WTC11 (cell line): ENCODE measurements at regions not wholly inside any gene's neighbourhood (a gene's known extent, or its start where the extent isn't known, plus 50 kb on each side); places are given as distances from the start of the nearest gene placed in this dataset.

ENCODE experiments used
- ATAC-seq: fragments of 200-7000 bp; cut with Tn5 transposase; 2 replicates; pipeline ENCODE4 v1.10.0; 2021; ENCODE audit warnings: mild to moderate bottlenecking, moderate library complexity
- CTCF ChIA-PET: fragments of 300-600 bp; sonication (Branson Sonifier 250); formaldehyde crosslinking; loops from one replicate; lab custom pipeline; 2021; ENCODE audit warnings: antibody characterized with exemption; lab: Charles Lee
- POLR2A ChIA-PET: fragments of 350-600 bp; sonication (Branson Sonifier 250); formaldehyde crosslinking; loops from one replicate; lab custom pipeline; 2021; ENCODE audit warnings: antibody characterized with exemption; lab: Charles Lee
- DNase-seq: peaks from one replicate; pipeline ENCODE4 v3.0.0; 2021; ENCODE audit warnings: low spot score
- H3K27ac Mint-ChIP-seq: 2 replicates; pipeline ENCODE4 v1.8.0; 2021; ENCODE audit warnings: mixed read lengths
- H3K27me3 Mint-ChIP-seq: 2 replicates; pipeline ENCODE4 v1.8.0; 2021; ENCODE audit warnings: low read depth, mild to moderate bottlenecking, moderate library complexity, mixed read lengths
- H3K36me3 Mint-ChIP-seq: 2 replicates; pipeline ENCODE4 v1.8.0; 2021; ENCODE audit warnings: mixed read lengths
- H3K4me1 Mint-ChIP-seq: 2 replicates; pipeline ENCODE4 v1.8.0; 2022; ENCODE audit warnings: mixed read lengths
- H3K4me3 Mint-ChIP-seq: 2 replicates; pipeline ENCODE4 v1.8.0; 2021; ENCODE audit warnings: mild to moderate bottlenecking, moderate library complexity, mixed read lengths
- H3K9me3 Mint-ChIP-seq: 2 replicates; pipeline ENCODE4 v1.8.0; 2021; ENCODE audit warnings: mixed read lengths
- CREM ChIP-seq: sonication (generic); formaldehyde crosslinking; IDR thresholded peaks from 2 replicates; pipeline ENCODE4 v1.8.1; 2022; ENCODE audit warnings: mild to moderate bottlenecking, missing genetic modification reagents, moderate library complexity
- FOXP1 ChIP-seq: sonication (generic); formaldehyde crosslinking; IDR thresholded peaks from 2 replicates; pipeline ENCODE4 v1.8.0; 2022; ENCODE audit warnings: missing genetic modification reagents, mild to moderate bottlenecking, moderate library complexity, borderline replicate concordance
- IRF2 ChIP-seq: sonication (generic); formaldehyde crosslinking; IDR thresholded peaks from 2 replicates; pipeline ENCODE4 v1.8.0; 2022; ENCODE audit warnings: low read depth, missing genetic modification reagents, borderline replicate concordance
- NFE2L1 ChIP-seq: sonication (generic); formaldehyde crosslinking; IDR thresholded peaks from 2 replicates; pipeline ENCODE4 v1.8.1; 2023; ENCODE audit warnings: missing genetic modification reagents
- RELA ChIP-seq: sonication (generic); formaldehyde crosslinking; IDR thresholded peaks from 2 replicates; pipeline ENCODE4 v1.8.1; 2022; ENCODE audit warnings: missing genetic modification reagents, mild to moderate bottlenecking, borderline replicate concordance
- ZNF219 ChIP-seq: sonication (generic); formaldehyde crosslinking; IDR thresholded peaks from 2 replicates; pipeline ENCODE4 v1.8.0; 2023; ENCODE audit warnings: missing genetic modification reagents, mild to moderate bottlenecking, borderline replicate concordance
- ZNF232 ChIP-seq: sonication (generic); formaldehyde crosslinking; IDR thresholded peaks from 2 replicates; pipeline ENCODE4 v1.8.0; 2022; ENCODE audit warnings: mild to moderate bottlenecking, missing genetic modification reagents
- TF ChIP-seq, protein P1 (sequence below): fragments of 250-450 bp; sonication (Bioruptor Pico); IDR thresholded peaks from 2 replicates; pipeline ENCODE4 v1.8.0; 2021; ENCODE audit warnings: mild to moderate bottlenecking
- TF ChIP-seq, protein P2 (sequence below): fragments of 250-450 bp; sonication (Bioruptor Pico); IDR thresholded peaks from 2 replicates; pipeline ENCODE4 v1.9.0; 2021; ENCODE audit warnings: mild to moderate bottlenecking
- TF ChIP-seq, protein P3 (sequence below): sonication (generic); formaldehyde crosslinking; IDR thresholded peaks from 2 replicates; pipeline ENCODE4 v1.8.1; 2023; ENCODE audit warnings: mild to moderate bottlenecking, missing genetic modification reagents, moderate library complexity
- TF ChIP-seq, protein P4 (sequence below): fragments of 250-450 bp; sonication (Bioruptor Pico); IDR thresholded peaks from 2 replicates; pipeline ENCODE4 v2.1.2; 2022; ENCODE audit warnings: mild to moderate bottlenecking, moderate library complexity
- TF ChIP-seq, protein P5 (sequence below): sonication (generic); formaldehyde crosslinking; IDR thresholded peaks from 2 replicates; pipeline ENCODE4 v1.8.0; 2022; ENCODE audit warnings: mild to moderate bottlenecking, missing genetic modification reagents
- TF ChIP-seq, protein P6 (sequence below): sonication (generic); formaldehyde crosslinking; conservative IDR thresholded peaks from 2 replicates; pipeline ENCODE4 v1.8.1; 2023; ENCODE audit warnings: mild to moderate bottlenecking, low read depth, missing genetic modification reagents, moderate library complexity
- TF ChIP-seq, protein P7 (sequence below): sonication (generic); formaldehyde crosslinking; conservative IDR thresholded peaks from 2 replicates; pipeline ENCODE4 v1.8.1; 2022; ENCODE audit warnings: mild to moderate bottlenecking, missing genetic modification reagents
- TF ChIP-seq, protein P8 (sequence below): sonication (generic); formaldehyde crosslinking; IDR thresholded peaks from 2 replicates; pipeline ENCODE4 v1.8.0; 2022; ENCODE audit warnings: mild to moderate bottlenecking, missing genetic modification reagents
- TF ChIP-seq, protein P9 (sequence below): sonication (generic); formaldehyde crosslinking; IDR thresholded peaks from 2 replicates; pipeline ENCODE4 v1.8.0; 2023; ENCODE audit warnings: missing genetic modification reagents
- TF ChIP-seq, protein P10 (sequence below): sonication (generic); formaldehyde crosslinking; IDR thresholded peaks from 2 replicates; pipeline ENCODE4 v1.8.1; 2023; ENCODE audit warnings: mild to moderate bottlenecking, missing genetic modification reagents, moderate library complexity

DNA sequence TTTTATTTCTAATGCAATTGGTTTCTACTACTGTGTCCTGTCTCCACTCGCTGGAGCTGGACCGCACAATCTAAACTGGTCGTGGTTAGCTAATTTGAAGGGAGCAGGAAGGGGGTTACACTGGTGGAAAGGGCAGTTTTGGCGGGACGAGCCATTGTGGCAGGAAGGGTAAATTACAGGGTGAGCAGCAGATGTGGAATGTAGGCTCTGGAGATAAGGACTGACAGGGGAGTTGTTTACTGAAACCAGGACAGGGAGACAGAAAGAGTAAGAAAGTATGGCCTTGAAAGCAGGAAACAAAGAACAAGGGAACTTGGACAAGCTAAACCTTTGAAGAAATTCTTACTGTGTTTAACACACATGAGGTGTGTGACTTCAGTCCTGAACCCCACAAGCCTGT is 147.8 kb downstream of the ATXN7L3B start:
- DNase-seq, result no peak
- ChIA-PET POLR2A (no interaction called here), CTCF (no interaction called here)
- Mint-ChIP-seq H3K27ac (peak overlapping the region; percentile 42; the same call in 1 of the 2 replicates), H3K36me3 (peaks cover 11% of the 10 kb centered on the region), H3K27me3 (no peaks in the 10 kb centered on the region), H3K4me1 (no peaks in the 10 kb centered on the region), H3K4me3 (no peak overlapping the region), H3K9me3 (peaks cover 42% of the 10 kb centered on the region)
- peak; percentile 53; the same call in 1 of the 2 replicates for ATAC-seq
- TF ChIP-seq, protein P1, sequence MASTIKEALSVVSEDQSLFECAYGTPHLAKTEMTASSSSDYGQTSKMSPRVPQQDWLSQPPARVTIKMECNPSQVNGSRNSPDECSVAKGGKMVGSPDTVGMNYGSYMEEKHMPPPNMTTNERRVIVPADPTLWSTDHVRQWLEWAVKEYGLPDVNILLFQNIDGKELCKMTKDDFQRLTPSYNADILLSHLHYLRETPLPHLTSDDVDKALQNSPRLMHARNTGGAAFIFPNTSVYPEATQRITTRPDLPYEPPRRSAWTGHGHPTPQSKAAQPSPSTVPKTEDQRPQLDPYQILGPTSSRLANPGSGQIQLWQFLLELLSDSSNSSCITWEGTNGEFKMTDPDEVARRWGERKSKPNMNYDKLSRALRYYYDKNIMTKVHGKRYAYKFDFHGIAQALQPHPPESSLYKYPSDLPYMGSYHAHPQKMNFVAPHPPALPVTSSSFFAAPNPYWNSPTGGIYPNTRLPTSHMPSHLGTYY (CRISPR knock-in tag), result no peak
- TF ChIP-seq RELA (CRISPR knock-in tag) (no peak), ZNF219 (no peak)
- TF ChIP-seq, protein P2, sequence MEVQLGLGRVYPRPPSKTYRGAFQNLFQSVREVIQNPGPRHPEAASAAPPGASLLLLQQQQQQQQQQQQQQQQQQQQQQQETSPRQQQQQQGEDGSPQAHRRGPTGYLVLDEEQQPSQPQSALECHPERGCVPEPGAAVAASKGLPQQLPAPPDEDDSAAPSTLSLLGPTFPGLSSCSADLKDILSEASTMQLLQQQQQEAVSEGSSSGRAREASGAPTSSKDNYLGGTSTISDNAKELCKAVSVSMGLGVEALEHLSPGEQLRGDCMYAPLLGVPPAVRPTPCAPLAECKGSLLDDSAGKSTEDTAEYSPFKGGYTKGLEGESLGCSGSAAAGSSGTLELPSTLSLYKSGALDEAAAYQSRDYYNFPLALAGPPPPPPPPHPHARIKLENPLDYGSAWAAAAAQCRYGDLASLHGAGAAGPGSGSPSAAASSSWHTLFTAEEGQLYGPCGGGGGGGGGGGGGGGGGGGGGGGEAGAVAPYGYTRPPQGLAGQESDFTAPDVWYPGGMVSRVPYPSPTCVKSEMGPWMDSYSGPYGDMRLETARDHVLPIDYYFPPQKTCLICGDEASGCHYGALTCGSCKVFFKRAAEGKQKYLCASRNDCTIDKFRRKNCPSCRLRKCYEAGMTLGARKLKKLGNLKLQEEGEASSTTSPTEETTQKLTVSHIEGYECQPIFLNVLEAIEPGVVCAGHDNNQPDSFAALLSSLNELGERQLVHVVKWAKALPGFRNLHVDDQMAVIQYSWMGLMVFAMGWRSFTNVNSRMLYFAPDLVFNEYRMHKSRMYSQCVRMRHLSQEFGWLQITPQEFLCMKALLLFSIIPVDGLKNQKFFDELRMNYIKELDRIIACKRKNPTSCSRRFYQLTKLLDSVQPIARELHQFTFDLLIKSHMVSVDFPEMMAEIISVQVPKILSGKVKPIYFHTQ (CRISPR knock-in tag), result no peak
- TF ChIP-seq, protein P3, sequence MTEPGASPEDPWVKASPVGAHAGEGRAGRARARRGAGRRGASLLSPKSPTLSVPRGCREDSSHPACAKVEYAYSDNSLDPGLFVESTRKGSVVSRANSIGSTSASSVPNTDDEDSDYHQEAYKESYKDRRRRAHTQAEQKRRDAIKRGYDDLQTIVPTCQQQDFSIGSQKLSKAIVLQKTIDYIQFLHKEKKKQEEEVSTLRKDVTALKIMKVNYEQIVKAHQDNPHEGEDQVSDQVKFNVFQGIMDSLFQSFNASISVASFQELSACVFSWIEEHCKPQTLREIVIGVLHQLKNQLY (CRISPR knock-in tag), result no peak
- TF ChIP-seq, protein P4, sequence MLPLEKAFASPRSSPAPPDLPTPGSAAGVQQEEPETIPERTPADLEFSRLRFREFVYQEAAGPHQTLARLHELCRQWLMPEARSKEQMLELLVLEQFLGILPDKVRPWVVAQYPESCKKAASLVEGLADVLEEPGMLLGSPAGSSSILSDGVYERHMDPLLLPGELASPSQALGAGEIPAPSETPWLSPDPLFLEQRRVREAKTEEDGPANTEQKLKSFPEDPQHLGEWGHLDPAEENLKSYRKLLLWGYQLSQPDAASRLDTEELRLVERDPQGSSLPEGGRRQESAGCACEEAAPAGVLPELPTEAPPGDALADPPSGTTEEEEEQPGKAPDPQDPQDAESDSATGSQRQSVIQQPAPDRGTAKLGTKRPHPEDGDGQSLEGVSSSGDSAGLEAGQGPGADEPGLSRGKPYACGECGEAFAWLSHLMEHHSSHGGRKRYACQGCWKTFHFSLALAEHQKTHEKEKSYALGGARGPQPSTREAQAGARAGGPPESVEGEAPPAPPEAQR (CRISPR knock-in tag), result no peak
- TF ChIP-seq, protein P5, sequence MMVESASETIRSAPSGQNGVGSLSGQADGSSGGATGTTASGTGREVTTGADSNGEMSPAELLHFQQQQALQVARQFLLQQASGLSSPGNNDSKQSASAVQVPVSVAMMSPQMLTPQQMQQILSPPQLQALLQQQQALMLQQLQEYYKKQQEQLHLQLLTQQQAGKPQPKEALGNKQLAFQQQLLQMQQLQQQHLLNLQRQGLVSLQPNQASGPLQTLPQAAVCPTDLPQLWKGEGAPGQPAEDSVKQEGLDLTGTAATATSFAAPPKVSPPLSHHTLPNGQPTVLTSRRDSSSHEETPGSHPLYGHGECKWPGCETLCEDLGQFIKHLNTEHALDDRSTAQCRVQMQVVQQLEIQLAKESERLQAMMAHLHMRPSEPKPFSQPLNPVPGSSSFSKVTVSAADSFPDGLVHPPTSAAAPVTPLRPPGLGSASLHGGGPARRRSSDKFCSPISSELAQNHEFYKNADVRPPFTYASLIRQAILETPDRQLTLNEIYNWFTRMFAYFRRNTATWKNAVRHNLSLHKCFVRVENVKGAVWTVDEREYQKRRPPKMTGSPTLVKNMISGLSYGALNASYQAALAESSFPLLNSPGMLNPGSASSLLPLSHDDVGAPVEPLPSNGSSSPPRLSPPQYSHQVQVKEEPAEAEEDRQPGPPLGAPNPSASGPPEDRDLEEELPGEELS, result no peak
- TF ChIP-seq, protein P6, sequence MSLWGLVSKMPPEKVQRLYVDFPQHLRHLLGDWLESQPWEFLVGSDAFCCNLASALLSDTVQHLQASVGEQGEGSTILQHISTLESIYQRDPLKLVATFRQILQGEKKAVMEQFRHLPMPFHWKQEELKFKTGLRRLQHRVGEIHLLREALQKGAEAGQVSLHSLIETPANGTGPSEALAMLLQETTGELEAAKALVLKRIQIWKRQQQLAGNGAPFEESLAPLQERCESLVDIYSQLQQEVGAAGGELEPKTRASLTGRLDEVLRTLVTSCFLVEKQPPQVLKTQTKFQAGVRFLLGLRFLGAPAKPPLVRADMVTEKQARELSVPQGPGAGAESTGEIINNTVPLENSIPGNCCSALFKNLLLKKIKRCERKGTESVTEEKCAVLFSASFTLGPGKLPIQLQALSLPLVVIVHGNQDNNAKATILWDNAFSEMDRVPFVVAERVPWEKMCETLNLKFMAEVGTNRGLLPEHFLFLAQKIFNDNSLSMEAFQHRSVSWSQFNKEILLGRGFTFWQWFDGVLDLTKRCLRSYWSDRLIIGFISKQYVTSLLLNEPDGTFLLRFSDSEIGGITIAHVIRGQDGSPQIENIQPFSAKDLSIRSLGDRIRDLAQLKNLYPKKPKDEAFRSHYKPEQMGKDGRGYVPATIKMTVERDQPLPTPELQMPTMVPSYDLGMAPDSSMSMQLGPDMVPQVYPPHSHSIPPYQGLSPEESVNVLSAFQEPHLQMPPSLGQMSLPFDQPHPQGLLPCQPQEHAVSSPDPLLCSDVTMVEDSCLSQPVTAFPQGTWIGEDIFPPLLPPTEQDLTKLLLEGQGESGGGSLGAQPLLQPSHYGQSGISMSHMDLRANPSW (CRISPR knock-in tag), result no peak
- TF ChIP-seq, protein P7, sequence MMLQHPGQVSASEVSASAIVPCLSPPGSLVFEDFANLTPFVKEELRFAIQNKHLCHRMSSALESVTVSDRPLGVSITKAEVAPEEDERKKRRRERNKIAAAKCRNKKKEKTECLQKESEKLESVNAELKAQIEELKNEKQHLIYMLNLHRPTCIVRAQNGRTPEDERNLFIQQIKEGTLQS (CRISPR knock-in tag), result no peak

DNA sequence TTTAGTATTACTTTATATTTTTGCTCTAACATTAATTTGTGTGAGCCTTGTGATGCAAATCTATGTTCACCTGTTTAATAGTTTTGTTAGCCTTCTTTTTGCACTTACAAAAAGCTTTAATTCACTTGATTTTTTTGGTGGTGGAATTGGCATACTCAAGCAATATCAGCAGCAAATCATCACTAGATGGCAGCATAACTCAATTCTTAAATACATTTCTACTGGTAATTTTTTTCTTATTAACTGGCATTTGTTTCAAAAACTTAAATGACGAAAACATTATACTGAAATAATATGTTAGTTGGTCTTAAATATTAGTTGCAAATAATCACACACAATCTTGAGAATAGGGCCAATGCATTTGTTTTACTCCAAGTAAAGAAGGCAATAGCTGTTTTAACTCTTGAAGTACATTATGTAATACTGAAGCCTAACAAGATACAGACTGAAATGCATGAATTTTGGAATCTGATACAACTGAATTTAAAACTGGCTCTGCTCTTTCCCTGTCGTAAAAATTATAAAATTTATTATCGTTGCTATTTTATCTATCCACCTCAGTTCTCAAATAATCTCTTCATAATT is 151.5 kb downstream of the ATXN7L3B start:
- ChIA-PET CTCF (interaction anchor here (0.6 to 1.6 kb wide), 4 partner anchors 10 to 702 kb away, joined by 3 to 4 read pairs (median 3); partner anchors contain the start of gene GLIPR1L2), POLR2A (no interaction called here)
- Mint-ChIP-seq H3K4me1 (peaks cover 2% of the 10 kb centered on the region; the same call in 1 of the 2 replicates), H3K27me3 (no peaks in the 10 kb centered on the region), H3K9me3 (peaks cover 28% of the 10 kb centered on the region), H3K36me3 (peaks cover 11% of the 10 kb centered on the region), H3K4me3 (no peak overlapping the region), H3K27ac (no peak overlapping the region)
- ATAC-seq (no peak), DNase-seq (no peak)
- TF ChIP-seq CREM (CRISPR knock-in tag) (no peak), ZNF232 (CRISPR knock-in tag) (no peak), FOXP1 (CRISPR knock-in tag) (no peak), NFE2L1 (CRISPR knock-in tag) (no peak), IRF2 (CRISPR knock-in tag) (no peak)
- TF ChIP-seq, protein P8, sequence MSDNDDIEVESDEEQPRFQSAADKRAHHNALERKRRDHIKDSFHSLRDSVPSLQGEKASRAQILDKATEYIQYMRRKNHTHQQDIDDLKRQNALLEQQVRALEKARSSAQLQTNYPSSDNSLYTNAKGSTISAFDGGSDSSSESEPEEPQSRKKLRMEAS, result no peak
- TF ChIP-seq, protein P9, sequence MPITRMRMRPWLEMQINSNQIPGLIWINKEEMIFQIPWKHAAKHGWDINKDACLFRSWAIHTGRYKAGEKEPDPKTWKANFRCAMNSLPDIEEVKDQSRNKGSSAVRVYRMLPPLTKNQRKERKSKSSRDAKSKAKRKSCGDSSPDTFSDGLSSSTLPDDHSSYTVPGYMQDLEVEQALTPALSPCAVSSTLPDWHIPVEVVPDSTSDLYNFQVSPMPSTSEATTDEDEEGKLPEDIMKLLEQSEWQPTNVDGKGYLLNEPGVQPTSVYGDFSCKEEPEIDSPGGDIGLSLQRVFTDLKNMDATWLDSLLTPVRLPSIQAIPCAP, result no peak
- TF ChIP-seq, protein P10, sequence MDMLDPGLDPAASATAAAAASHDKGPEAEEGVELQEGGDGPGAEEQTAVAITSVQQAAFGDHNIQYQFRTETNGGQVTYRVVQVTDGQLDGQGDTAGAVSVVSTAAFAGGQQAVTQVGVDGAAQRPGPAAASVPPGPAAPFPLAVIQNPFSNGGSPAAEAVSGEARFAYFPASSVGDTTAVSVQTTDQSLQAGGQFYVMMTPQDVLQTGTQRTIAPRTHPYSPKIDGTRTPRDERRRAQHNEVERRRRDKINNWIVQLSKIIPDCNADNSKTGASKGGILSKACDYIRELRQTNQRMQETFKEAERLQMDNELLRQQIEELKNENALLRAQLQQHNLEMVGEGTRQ (CRISPR knock-in tag), result no peak
